CD4-positive, alpha-beta T cell (primary cell): ENCODE measurements at regions not wholly inside any gene's neighbourhood (a gene's known extent, or its start where the extent isn't known, plus 50 kb on each side); places are given as distances from the start of the nearest gene placed in this dataset.

Experiments
- ATAC-seq: fragments of 200-7000 bp; cut with Tn5 transposase; one replicate; pipeline ENCODE4 v1.10.0; 2022; ENCODE audit warnings: mild to moderate bottlenecking; ENCODE audit not compliant: poor library complexity
- CTCF ChIA-PET: fragments of 350-600 bp; sonication (Branson Sonifier 250); formaldehyde crosslinking; loops from one replicate; lab custom pipeline; 2021; ENCODE audit warnings: antibody characterized with exemption, inconsistent platforms; lab: Charles Lee
- POLR2A ChIA-PET: fragments of 350-600 bp; sonication (Branson Sonifier 250); formaldehyde crosslinking; loops from one replicate; lab custom pipeline; 2021; ENCODE audit warnings: antibody characterized with exemption, inconsistent platforms; lab: Charles Lee
- DNase-seq, 14 experiments: peaks; one replicate each; pipeline ENCODE4 v3.0.0-alpha.2; 2013 to 2020; ENCODE audit warnings: mixed read lengths in 2 of 14
- H3K27ac ChIP-seq, 2 donors: one replicate each; pipeline versions ENCODE4 v1.5.1 to v1.7.0; 2013; ENCODE audit warnings: low read length in 2 of 2, low read depth in 1 of 2, mild to moderate bottlenecking in 1 of 2
- H3K27me3 ChIP-seq, 2 experiments: 1 replicate in 1 of 2; 2 replicates in 1 of 2; pipeline versions ENCODE4 v1.6.1 to v1.7.0; 2013; ENCODE audit warnings: low read length in 2 of 2, control low read depth in 1 of 2, mild to moderate bottlenecking in 1 of 2, moderate library complexity in 1 of 2; ENCODE audit not compliant: insufficient read depth in 2 of 2, control insufficient read depth in 1 of 2
- H3K36me3 ChIP-seq: one replicate; pipeline ENCODE4 v1.6.1; 2013; ENCODE audit warnings: low read length, control low read depth; ENCODE audit not compliant: insufficient read depth
- H3K4me1 ChIP-seq: one replicate; pipeline ENCODE4 v1.6.1; 2013; ENCODE audit warnings: low read length, control low read depth; ENCODE audit not compliant: insufficient read depth
- H3K4me3 ChIP-seq: one replicate; pipeline ENCODE4 v1.5.1; 2013; ENCODE audit warnings: mild to moderate bottlenecking, low read length, moderate library complexity
- H3K9me3 ChIP-seq, 2 experiments: 1 replicate in 1 of 2; 2 replicates in 1 of 2; pipeline versions ENCODE4 v1.6.1 to v1.7.0; 2013; ENCODE audit warnings: low read length in 2 of 2, mild to moderate bottlenecking in 2 of 2, control low read depth in 1 of 2, moderate library complexity in 1 of 2; ENCODE audit not compliant: control insufficient read depth in 1 of 2, insufficient read depth in 1 of 2
- H3K27ac Mint-ChIP-seq: one replicate; pipeline ENCODE4 v1.8.0; 2020; ENCODE audit warnings: mixed read lengths
- H3K27me3 Mint-ChIP-seq: one replicate; pipeline ENCODE4 v1.8.0; 2021; ENCODE audit warnings: mixed read lengths
- H3K36me3 Mint-ChIP-seq: one replicate; pipeline ENCODE4 v1.8.0; 2021; ENCODE audit warnings: low read depth, mixed read lengths
- H3K4me1 Mint-ChIP-seq: one replicate; pipeline ENCODE4 v1.8.0; 2021; ENCODE audit warnings: low read depth, mixed read lengths
- H3K4me3 Mint-ChIP-seq: one replicate; pipeline ENCODE4 v1.8.0; 2020; ENCODE audit warnings: mild to moderate bottlenecking, mixed read lengths
- H3K9me3 Mint-ChIP-seq: one replicate; pipeline ENCODE4 v1.8.0; 2020; ENCODE audit warnings: mixed read lengths
- CTCF ChIP-seq: fragments of 200-600 bp; IDR thresholded peaks from one replicate; pipeline ENCODE4 v1.8.0; 2022; ENCODE audit warnings: antibody characterized with exemption, mild to moderate bottlenecking
- intact Hi-C, 2 experiments: fragments of 100-400 bp; cut with DNase I in 1 of 2; cut with micrococcal nuclease in 1 of 2; formaldehyde crosslinking; loops; one replicate each; pipeline versions ENCODE4 v1.15.1 to v1.9.0; 2023 to 2025; cut with DNase I, micrococcal nuclease

GRCh38 chr5:176155922-176156359 is 82.3 kb upstream of the SIMC1 start:
- H3K27me3 ChIP-seq, result peaks cover 9 to 10% of the 10 kb centered on the region in 2 experiments
- TF ChIP-seq CTCF, result no peak
- H3K27ac ChIP-seq, result no peak overlapping the region
- intact Hi-C loops, result no loop called here
- no peaks in the 10 kb centered on the region for H3K4me1 Mint-ChIP-seq
- POLR2A ChIA-PET, result no interaction called here
- peaks cover 80% of the 10 kb centered on the region for H3K27me3 Mint-ChIP-seq
- no peaks in the 10 kb centered on the region for H3K36me3 ChIP-seq
- no peaks in the 10 kb centered on the region for H3K36me3 Mint-ChIP-seq
- CTCF ChIA-PET, result no interaction called here
- no peak overlapping the region for H3K4me3 Mint-ChIP-seq
- no peak overlapping the region for H3K4me3 ChIP-seq
- H3K4me1 ChIP-seq, result no peaks in the 10 kb centered on the region
- no peak for DNase-seq
- no peaks in the 10 kb centered on the region for H3K9me3 Mint-ChIP-seq
- ATAC-seq, result no peak
- H3K9me3 ChIP-seq, result no peaks in the 10 kb centered on the region
- no peak overlapping the region for H3K27ac Mint-ChIP-seq

- Histone ChIP-seq H3K36me3 (no peaks in the 10 kb centered on the region), H3K27ac (no peak overlapping the region), H3K27me3 (peaks cover 9 to 17% of the 10 kb centered on the region in 2 experiments), H3K9me3 (no peaks in the 10 kb centered on the region), H3K4me3 (no peak overlapping the region), H3K4me1 (no peaks in the 10 kb centered on the region)
- Mint-ChIP-seq H3K9me3 (no peaks in the 10 kb centered on the region), H3K4me1 (no peaks in the 10 kb centered on the region), H3K27ac (no peak overlapping the region), H3K4me3 (no peak overlapping the region), H3K36me3 (no peaks in the 10 kb centered on the region), H3K27me3 (peaks cover 76% of the 10 kb centered on the region)
- ATAC-seq, result no peak
- ChIA-PET POLR2A (no interaction called here), CTCF (no interaction called here)
- DNase-seq, result no peak
- intact Hi-C loops, result no loop called here
- TF ChIP-seq CTCF, result no peak
These were observed 80.6 kb upstream of the SIMC1 start for GRCh38 chr5:176157656-176158055.

GRCh38 chr5:176161431-176161830 is 76.8 kb upstream of the SIMC1 start:
- Mint-ChIP-seq H3K36me3 (no peaks in the 10 kb centered on the region), H3K9me3 (no peaks in the 10 kb centered on the region), H3K27ac (no peak overlapping the region), H3K27me3 (peaks cover 85% of the 10 kb centered on the region), H3K4me3 (no peak overlapping the region), H3K4me1 (no peaks in the 10 kb centered on the region)
- ChIA-PET POLR2A (no interaction called here), CTCF (no interaction called here)
- intact Hi-C loops, result no loop called here
- no peak overlapping the region for H3K4me3 ChIP-seq
- H3K27ac ChIP-seq, result no peak overlapping the region
- H3K27me3 ChIP-seq, result peaks cover 6 to 21% of the 10 kb centered on the region in 2 experiments
- DNase-seq (no peak), ATAC-seq (no peak)
- TF ChIP-seq CTCF, result no peak
- H3K9me3 ChIP-seq, result no peaks in the 10 kb centered on the region
- H3K36me3 ChIP-seq, result no peaks in the 10 kb centered on the region
- H3K4me1 ChIP-seq, result no peaks in the 10 kb centered on the region
